H7 (cell line): ENCODE measurements at regions not wholly inside any gene's neighbourhood (a gene's known extent, or its start where the extent isn't known, plus 50 kb on each side); places are given as distances from the start of the nearest gene placed in this dataset.
"Not testable (repeated sequence)": the region's sequence is repeated elsewhere in the genome, so short reads cannot be mapped to it uniquely, and the experiment has no call there.

Experiments used
- DNase-seq: peaks from one replicate; pipeline ENCODE4 v3.0.0; 2012
- H3K27me3 ChIP-seq: 2 replicates; pipeline ENCODE4 v1.6.0; 2011; ENCODE audit warnings: mild to moderate bottlenecking, low read length; ENCODE audit not compliant: control insufficient read depth, insufficient read depth
- H3K36me3 ChIP-seq: replicated peaks from 2 replicates; pipeline ENCODE4 v1.5.1; 2011; ENCODE audit warnings: low read length; ENCODE audit not compliant: control insufficient read depth, insufficient read depth
- H3K4me3 ChIP-seq: 2 replicates; pipeline ENCODE4 v1.5.1; 2011; ENCODE audit warnings: low read depth, mild to moderate bottlenecking, control low read depth, low read length, moderate library complexity; ENCODE audit not compliant: insufficient read depth

DNA sequence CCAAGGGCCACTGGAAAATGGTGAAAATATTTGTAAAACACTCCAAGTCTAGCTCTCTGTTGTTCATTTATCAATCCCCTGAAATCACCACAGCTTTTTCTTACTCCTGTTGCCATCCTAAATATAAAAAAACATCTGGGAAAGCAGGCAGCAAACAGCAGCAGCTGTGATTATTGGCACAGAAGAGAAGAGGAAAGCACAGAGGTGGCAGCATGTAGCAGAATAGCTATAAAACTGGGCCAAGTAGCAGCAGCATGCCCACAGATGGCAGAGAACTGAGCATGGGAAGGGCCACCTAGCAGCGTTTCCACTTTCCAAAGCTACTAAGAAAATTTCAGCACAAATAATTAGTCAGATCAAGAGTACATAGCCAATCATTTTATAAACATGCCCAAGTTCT lies 307.2 kb downstream of the SLC7A11 start:
- no peaks in the 10 kb centered on the region for H3K27me3 ChIP-seq
- DNase-seq: no peak

DNA sequence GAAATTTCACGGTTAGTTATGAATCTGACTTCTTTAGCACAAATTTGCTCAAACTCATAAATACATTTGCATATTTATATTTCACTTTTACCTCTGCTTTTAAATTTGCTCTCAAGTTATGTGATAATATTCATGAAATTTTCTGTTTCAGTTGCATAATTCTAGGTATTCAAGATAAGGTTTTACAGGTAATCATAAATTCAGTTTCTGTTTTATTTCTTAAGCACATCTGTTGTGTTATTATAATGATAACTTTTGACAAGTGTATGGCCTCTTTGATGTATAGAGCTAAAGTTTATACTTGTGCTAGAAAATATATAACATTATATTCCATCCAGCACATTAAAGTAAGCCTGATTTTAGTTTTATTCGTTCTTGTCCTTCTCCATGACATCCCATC lies 308.1 kb downstream of the SLC7A11 start:
- H3K36me3 ChIP-seq: no peaks in the 10 kb centered on the region
- no peak for DNase-seq
- H3K27me3 ChIP-seq: no peaks in the 10 kb centered on the region
- no peak overlapping the region for H3K4me3 ChIP-seq

More for the DNA sequence above, 307.2 kb downstream of the SLC7A11 start:
- H3K36me3 ChIP-seq: no peaks in the 10 kb centered on the region
- no peak overlapping the region for H3K4me3 ChIP-seq

DNA sequence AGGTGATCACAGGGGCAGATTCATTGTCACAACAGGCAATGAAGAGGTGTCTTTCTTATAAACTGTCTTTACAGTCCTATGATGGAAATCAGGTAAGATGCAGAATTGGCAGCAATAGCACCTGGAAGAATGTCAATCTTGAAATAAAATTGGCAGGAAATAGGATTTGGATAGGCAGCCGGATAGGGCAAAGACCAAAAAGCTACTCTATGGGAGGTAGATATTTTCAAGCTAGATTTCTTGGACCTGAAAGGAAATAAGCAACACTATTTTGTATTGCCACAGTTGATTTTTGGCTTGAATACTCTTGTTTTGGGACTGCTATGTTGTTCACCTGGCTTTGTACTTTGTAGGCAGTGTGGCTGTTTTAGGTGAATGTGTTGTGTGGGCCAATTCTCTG lies 314.2 kb downstream of the SLC7A11 start:
- Histone ChIP-seq H3K36me3 (no peaks in the 10 kb centered on the region), H3K4me3 (no peak overlapping the region), H3K27me3 (no peaks in the 10 kb centered on the region)
- DNase-seq: no peak

DNA sequence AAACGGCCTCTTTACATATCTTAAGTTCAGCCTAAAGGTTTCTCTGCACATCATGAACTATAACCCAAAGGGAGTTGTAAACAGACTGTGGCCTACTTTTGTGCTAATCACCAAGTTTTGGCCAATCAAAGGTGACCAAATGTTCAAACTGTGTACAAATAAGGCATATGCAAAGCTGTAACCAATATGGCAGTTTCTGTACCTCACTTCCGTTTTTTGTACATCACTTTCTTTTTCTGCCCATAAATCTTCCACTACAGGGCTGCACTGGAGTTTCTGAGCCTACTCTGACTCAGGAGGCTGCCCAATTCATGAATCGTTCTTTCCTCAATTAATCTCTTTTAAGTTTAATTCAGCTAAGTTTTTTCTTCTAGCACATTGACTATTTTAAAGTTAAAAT lies 318.7 kb downstream of the SLC7A11 start:
- H3K4me3 ChIP-seq: no peak overlapping the region
- no peaks in the 10 kb centered on the region for H3K27me3 ChIP-seq
- no peak for DNase-seq
- H3K36me3 ChIP-seq: no peaks in the 10 kb centered on the region

DNA sequence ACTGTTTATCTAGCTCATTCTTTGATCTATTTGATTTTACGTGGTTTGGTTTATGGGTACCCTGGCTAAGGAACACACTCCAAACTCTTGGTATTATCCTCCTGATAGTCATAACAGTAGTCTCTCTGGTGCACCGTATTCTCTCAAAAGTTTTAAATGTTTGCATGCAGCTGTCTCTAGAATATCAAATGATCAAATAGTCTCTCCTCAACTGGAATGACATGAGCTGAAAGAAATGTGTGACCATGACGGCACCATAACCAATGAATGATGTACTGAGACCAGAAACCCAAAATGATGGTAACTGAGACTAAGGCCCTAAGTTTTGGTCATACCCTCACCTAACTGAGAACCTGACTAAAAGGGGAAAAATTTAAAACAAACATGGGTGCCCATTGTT lies 319.4 kb downstream of the SLC7A11 start:
- H3K4me3 ChIP-seq: no peak overlapping the region
- H3K27me3 ChIP-seq: no peaks in the 10 kb centered on the region
- no peaks in the 10 kb centered on the region for H3K36me3 ChIP-seq
- no peak for DNase-seq

GRCh38 chr4:137909529-137910309 lies 332.4 kb downstream of the SLC7A11 start:
- H3K27me3 ChIP-seq: no peaks in the 10 kb centered on the region
- no peak overlapping the region for H3K4me3 ChIP-seq
- DNase-seq: no peak
- H3K36me3 ChIP-seq: no peaks in the 10 kb centered on the region

DNA sequence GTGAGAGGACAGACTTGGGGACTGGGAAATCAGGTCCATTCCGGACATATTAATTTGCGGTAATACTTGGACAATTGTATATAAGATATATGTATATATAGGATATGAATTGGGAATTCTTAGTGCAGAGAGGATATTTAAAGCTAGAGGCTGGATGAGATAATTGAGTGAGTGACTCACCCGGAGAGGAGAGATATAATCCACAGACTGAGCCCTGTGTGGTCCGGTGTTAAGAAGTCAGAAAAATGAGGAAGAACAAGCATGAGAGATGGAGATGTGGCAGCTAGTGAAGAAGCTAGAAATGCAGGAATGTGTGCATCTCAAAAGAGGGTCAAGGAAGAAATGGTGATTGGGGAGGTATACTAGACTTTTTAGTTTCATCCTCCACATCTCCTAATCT lies 336.2 kb downstream of the SLC7A11 start:
- Histone ChIP-seq H3K27me3 (no peaks in the 10 kb centered on the region), H3K4me3 (no peak overlapping the region), H3K36me3 (no peaks in the 10 kb centered on the region)
- no peak for DNase-seq

- no peak overlapping the region for H3K4me3 ChIP-seq
- no peak for DNase-seq
- H3K36me3 ChIP-seq: no peaks in the 10 kb centered on the region
- H3K27me3 ChIP-seq: no peaks in the 10 kb centered on the region
Measured at GRCh38 chr4:137901114-137901513, 341.0 kb downstream of the SLC7A11 start.

DNA sequence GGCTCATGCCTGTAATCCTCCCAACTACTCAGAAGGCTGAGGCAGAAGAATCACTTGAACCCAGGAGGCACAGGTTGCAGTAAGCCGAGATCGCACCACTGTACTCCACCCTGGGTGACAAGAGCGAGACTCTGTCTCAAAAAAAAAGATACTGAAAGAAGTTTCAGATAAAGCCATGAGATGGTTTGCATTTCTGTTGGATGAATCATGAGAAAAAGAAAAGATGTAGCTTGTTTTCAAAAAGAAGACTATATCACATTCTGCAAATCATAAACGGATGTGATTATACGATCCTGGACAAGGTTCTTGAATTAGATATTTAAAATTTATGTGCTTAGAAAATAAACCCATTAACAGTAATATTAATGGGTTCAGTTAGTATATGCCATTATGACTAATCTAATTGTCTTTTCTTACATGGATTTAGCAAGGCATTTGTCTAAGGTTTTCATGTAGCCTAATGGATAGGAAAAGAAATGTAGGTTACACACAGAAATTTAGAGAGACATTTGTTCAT lies 345.9 kb downstream of the SLC7A11 start:
- no peak for DNase-seq
- Histone ChIP-seq H3K4me3 (no peak overlapping the region), H3K27me3 (no peaks in the 10 kb centered on the region), H3K36me3 (no peaks in the 10 kb centered on the region)

DNA sequence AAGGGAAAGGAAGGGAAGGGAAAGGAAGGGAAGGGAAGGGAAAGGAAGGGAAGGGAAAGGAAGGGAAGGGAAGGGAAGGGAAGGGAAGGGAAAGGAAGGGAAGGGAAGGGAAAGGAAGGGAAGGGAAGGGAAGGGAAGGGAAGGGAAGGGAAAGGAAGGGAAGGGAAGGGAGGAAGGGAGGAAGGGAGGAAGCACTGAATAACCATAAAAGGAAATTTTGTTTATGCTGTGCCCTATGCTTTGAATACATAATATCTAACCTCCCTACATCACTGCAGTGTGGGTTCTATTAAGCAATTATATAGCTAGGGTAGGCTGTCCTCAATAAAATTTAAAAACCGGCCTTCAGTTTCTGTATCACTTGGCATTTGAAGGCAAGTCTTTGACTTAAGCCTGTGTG lies 346.6 kb downstream of the SLC7A11 start:
- not testable (repeated sequence) for H3K27me3 ChIP-seq, H3K36me3 ChIP-seq, H3K4me3 ChIP-seq, DNase-seq

DNA sequence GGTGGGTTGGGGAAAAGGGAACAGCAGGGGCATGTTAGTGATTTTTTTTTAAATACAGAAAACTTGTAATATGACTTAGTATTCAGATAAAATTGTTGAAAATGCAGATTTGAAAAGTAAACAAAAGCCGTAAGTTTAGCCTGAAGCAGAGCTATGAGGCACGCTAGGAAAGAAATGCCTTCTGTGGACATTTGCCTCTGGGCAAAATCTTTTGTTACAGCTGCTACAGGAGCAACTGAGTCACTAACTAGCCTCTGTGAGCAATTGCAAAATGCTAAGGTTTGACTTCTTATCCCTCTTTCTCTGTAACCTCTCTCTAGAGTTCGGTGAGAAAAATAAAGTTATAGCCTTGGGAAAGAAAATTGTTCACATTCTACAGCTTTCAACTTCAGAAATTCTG lies 350.0 kb downstream of the SLC7A11 start:
- H3K36me3 ChIP-seq: no peaks in the 10 kb centered on the region
- no peak overlapping the region for H3K4me3 ChIP-seq
- no peak for DNase-seq
- H3K27me3 ChIP-seq: no peaks in the 10 kb centered on the region

DNA sequence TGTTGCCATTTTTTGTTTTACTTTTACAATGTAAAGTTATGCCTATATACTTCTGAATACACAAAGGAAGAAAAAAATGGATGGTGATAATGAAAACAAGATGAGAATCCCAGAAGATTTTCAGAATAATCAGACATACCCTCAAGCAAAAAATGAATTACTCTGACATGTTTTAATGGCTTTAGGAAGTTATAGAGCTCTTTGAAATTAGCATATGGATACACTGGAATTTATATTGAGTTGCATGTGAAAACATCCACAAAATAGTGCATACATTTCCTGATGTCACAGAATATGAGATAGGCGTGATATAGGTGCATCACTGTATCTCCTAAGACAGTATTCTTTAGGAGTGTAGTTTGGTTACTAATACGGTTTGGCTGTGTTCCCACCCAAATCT lies 351.3 kb downstream of the SLC7A11 start:
- no peak for DNase-seq
- Histone ChIP-seq H3K27me3 (no peaks in the 10 kb centered on the region), H3K4me3 (no peak overlapping the region), H3K36me3 (no peaks in the 10 kb centered on the region)

- H3K36me3 ChIP-seq: no peaks in the 10 kb centered on the region
- DNase-seq: no peak
Measured at GRCh38 chr4:137881641-137882040, 349.3 kb upstream of the PCDH18 start.

GRCh38 chr4:137868067-137868466 lies 335.8 kb upstream of the PCDH18 start:
- not testable (repeated sequence) for H3K4me3 ChIP-seq, H3K27me3 ChIP-seq, DNase-seq, H3K36me3 ChIP-seq

More at GRCh38 chr4:137881641-137882040, 349.3 kb upstream of the PCDH18 start:
- H3K27me3 ChIP-seq: no peaks in the 10 kb centered on the region
- H3K4me3 ChIP-seq: no peak overlapping the region

GRCh38 chr4:137866671-137867070 lies 334.4 kb upstream of the PCDH18 start:
- H3K36me3 ChIP-seq: no peaks in the 10 kb centered on the region
- no peak for DNase-seq
- H3K4me3 ChIP-seq: no peak overlapping the region
- H3K27me3 ChIP-seq: no peaks in the 10 kb centered on the region; the same call in 1 of the 2 replicates
